GM12878 (cell line): ENCODE measurements at regions not wholly inside any gene's neighbourhood (a gene's known extent, or its start where the extent isn't known, plus 50 kb on each side); places are given as distances from the start of the nearest gene placed in this dataset.

ENCODE experiments used
- CEBPB ChIP-seq, 2 experiments: fragments of 150-350 bp in 1 of 2; IDR thresholded peaks; 2 replicates each; pipeline ENCODE4 v1.6.1; 2012 to 2014; ENCODE audit warnings: low read depth in 2 of 2, low read length in 2 of 2, borderline replicate concordance in 1 of 2, inconsistent platforms in 1 of 2
- CTCF ChIP-seq, 3 experiments: IDR thresholded peaks in 2 of 3; conservative IDR thresholded peaks in 1 of 3; 2 replicates each; pipeline ENCODE4 v1.5.1; 2011; ENCODE audit warnings: low read depth in 3 of 3, low read length in 3 of 3, mild to moderate bottlenecking in 3 of 3, control low read depth in 2 of 3, moderate library complexity in 2 of 3, inconsistent platforms in 1 of 3, mixed read lengths in 1 of 3; ENCODE audit not compliant: control insufficient read depth in 2 of 3, insufficient read depth in 1 of 3; ENCODE audit errors: extremely low read depth in 1 of 3
- MYC ChIP-seq: IDR thresholded peaks from 2 replicates; pipeline ENCODE4 v1.6.1; 2011; ENCODE audit warnings: mild to moderate bottlenecking, low read length, moderate library complexity, inconsistent platforms; ENCODE audit not compliant: insufficient read depth, insufficient replicate concordance, insufficient read length, severe bottlenecking
- PAX8 ChIP-seq: fragments of 450-650 bp; IDR thresholded peaks from 2 replicates; pipeline ENCODE4 v1.6.1; 2017; ENCODE audit warnings: mild to moderate bottlenecking, moderate library complexity
- POLR2A ChIP-seq: IDR thresholded peaks from 2 replicates; pipeline ENCODE4 v1.6.1; 2011; ENCODE audit warnings: low read depth, mild to moderate bottlenecking, low read length
- RCOR1 ChIP-seq: conservative IDR thresholded peaks from 2 replicates; pipeline ENCODE4 v1.6.1; 2012; ENCODE audit warnings: low read depth, low read length, improper control_type of control experiment
- SP1 ChIP-seq: IDR thresholded peaks from one replicate; pipeline ENCODE4 v1.6.1; 2011; ENCODE audit warnings: low read depth, low read length
- ZNF24 ChIP-seq: fragments of 450-650 bp; IDR thresholded peaks from 2 replicates; pipeline ENCODE4 v1.6.1; 2017; ENCODE audit warnings: antibody characterized with exemption, mild to moderate bottlenecking
- ZNF687 ChIP-seq: fragments of 450-650 bp; IDR thresholded peaks from 2 replicates; pipeline ENCODE4 v1.6.1; 2017; ENCODE audit warnings: mild to moderate bottlenecking, moderate library complexity

- TF ChIP-seq CEBPB (IDR thresholded peaks at IDR 0.05; ENCODE audit: borderline replicate concordance in 1 of 2, low read depth in 2 of 2, low read length in 2 of 2) (no peak), ZNF24 (no peak), RCOR1 (no peak), POLR2A (no peak), SP1 (no peak), ZNF687 (no peak), MYC (no peak), CTCF (IDR thresholded peaks at IDR 0.05 in 2 of 3, conservative IDR thresholded peaks at IDR 0.05 in 1 of 3; ENCODE audit: control insufficient read depth in 2 of 3, extremely low read depth in 1 of 3, insufficient read depth in 1 of 3, low read depth in 3 of 3, low read length in 3 of 3) (no peak), PAX8 (no peak)
Observed at GRCh38 chr12:19811922-19812321, 372.6 kb downstream of the AEBP2 start.
